ENCODE measurements at regions not wholly inside any gene's neighbourhood (a gene's known extent, or its start where the extent isn't known, plus 50 kb on each side); places are given as distances from the start of the nearest gene placed in this dataset.

- TF ChIP-seq EZH2 (IDR thresholded peaks at IDR 0.05; ENCODE audit: insufficient read depth, poor library complexity, severe bottlenecking) (no peak), EZH2phosphoT487 (IDR thresholded peaks at IDR 0.05; ENCODE audit: insufficient read depth, low read depth) (no peak)
Observed at GRCh38 chr12:93982771-93983315, 165.5 kb upstream of the PLXNC1 start.

All from GM23248 (cell line).